K562 (cell line): ENCODE measurements at regions not wholly inside any gene's neighbourhood (a gene's known extent, or its start where the extent isn't known, plus 50 kb on each side); places are given as distances from the start of the nearest gene placed in this dataset.
A peak's percentile ranks its signal among the peaks of the same experiment; 100 is the strongest.

Experiments
- ATAC-seq: fragments of 200-7000 bp; cut with Tn5 transposase; 3 replicates; pipeline ENCODE4 v1.9.1; 2020; ENCODE audit warnings: moderate library complexity
- BruUV-seq: library from RNA; stranded (reverse); fragments of 400-500 nt; replicated peaks from 2 replicates; lab custom pipeline; 2021; lab: Mats Ljungman, UMichigan
- CTCF ChIA-PET: fragments of 300-600 bp; formaldehyde crosslinking; extraction: SDS; loops from one replicate; lab custom pipeline; 2021; ENCODE audit warnings: low intra/inter-chr PET ratio; lab: Yijun Ruan, JAX
- POLR2A ChIA-PET: fragments of 300-600, 350-650 bp; sonication (Branson Sonifier 250); formaldehyde crosslinking; extraction: SDS; loops from one replicate; lab custom pipeline; 2021; ENCODE audit warnings: antibody characterized with exemption, inconsistent platforms; lab: Yijun Ruan, JAX
- DNase-seq, 4 experiments: peaks; one replicate each; pipeline versions ENCODE4 v3.0.0 to v3.0.0-alpha.2; 2011 to 2018; ENCODE audit warnings: low spot score in 3 of 4, mixed read lengths in 3 of 4; ENCODE audit errors: extremely low read depth in 1 of 4
- FAIRE-seq: peaks from 2 replicates; lab custom pipeline; 2011; peaks lifted over from hg19 to GRCh38; lab: Jason Lieb, UNC
- H2AFZ ChIP-seq: 2 replicates; pipeline ENCODE4 v1.6.0; 2011; ENCODE audit warnings: low read depth, low read length, control low read depth, inconsistent platforms
- H3K27ac ChIP-seq: fragments of 200-600 bp; 3 replicates; pipeline ENCODE4 v1.8.0; 2011; ENCODE audit warnings: low read depth, mild to moderate bottlenecking, control low read depth, inconsistent platforms, low read length, moderate library complexity, mixed read lengths; ENCODE audit errors: extremely low read depth
- H3K27me3 ChIP-seq, 2 experiments: fragments of 300-600 bp in 1 of 2; 2 replicates in 1 of 2; 3 replicates in 1 of 2; pipeline versions ENCODE4 v1.6.0 to v1.8.0; 2011; ENCODE audit warnings: inconsistent platforms in 2 of 2, low read length in 2 of 2, mild to moderate bottlenecking in 1 of 2, mixed read lengths in 1 of 2, moderate library complexity in 1 of 2; ENCODE audit not compliant: control insufficient read depth in 2 of 2, insufficient read depth in 2 of 2
- H3K36me3 ChIP-seq: fragments of 300-600 bp; 3 replicates; pipeline ENCODE4 v1.8.0; 2011; ENCODE audit warnings: mild to moderate bottlenecking, low read length, inconsistent platforms; ENCODE audit not compliant: control insufficient read depth, insufficient read depth
- H3K4me1 ChIP-seq, 2 experiments: fragments of 200-600 bp in 1 of 2; replicated peaks in 1 of 2; 2 replicates in 1 of 2; 3 replicates in 1 of 2; pipeline versions ENCODE4 v1.5.1 to v1.8.0; 2011; ENCODE audit warnings: inconsistent platforms in 2 of 2, low read length in 2 of 2, mild to moderate bottlenecking in 1 of 2, mixed read lengths in 1 of 2, moderate library complexity in 1 of 2; ENCODE audit not compliant: control insufficient read depth in 2 of 2, insufficient read depth in 2 of 2
- H3K4me2 ChIP-seq: 2 replicates; pipeline ENCODE4 v1.6.1; 2011; ENCODE audit warnings: low read length, control low read depth, inconsistent platforms, mixed read lengths; ENCODE audit not compliant: insufficient read depth
- H3K4me3 ChIP-seq: fragments of 200-600 bp; sonication (generic), shearing (Covaris generic); 2 replicates; pipeline ENCODE4 v1.5.1; 2016; ENCODE audit warnings: control low read depth, inconsistent platforms
- H3K79me2 ChIP-seq: fragments of 200-600 bp; 3 replicates; pipeline ENCODE4 v1.8.0; 2011; ENCODE audit warnings: low read length, inconsistent platforms; ENCODE audit not compliant: control insufficient read depth, insufficient read depth
- H3K9ac ChIP-seq, 2 experiments: 2 replicates each; pipeline versions ENCODE4 v1.6.0 to v1.6.1; 2011; ENCODE audit warnings: low read depth in 2 of 2, low read length in 2 of 2, control low read depth in 1 of 2, inconsistent platforms in 1 of 2, mild to moderate bottlenecking in 1 of 2, mixed read lengths in 1 of 2; ENCODE audit not compliant: insufficient read depth in 1 of 2
- H3K9me1 ChIP-seq: one replicate; pipeline ENCODE4 v1.6.0; 2011; ENCODE audit warnings: inconsistent platforms, mild to moderate bottlenecking, low read length, moderate library complexity; ENCODE audit not compliant: control insufficient read depth, insufficient read depth
- H3K9me3 ChIP-seq: replicated peaks from 2 replicates; pipeline ENCODE4 v1.5.1; 2011; ENCODE audit warnings: low read depth, low read length, inconsistent platforms; ENCODE audit not compliant: control insufficient read depth, insufficient read depth
- H4K20me1 ChIP-seq: replicated peaks from 2 replicates; pipeline ENCODE4 v1.6.1; 2011; ENCODE audit warnings: low read length, inconsistent platforms, mixed read lengths; ENCODE audit not compliant: control insufficient read depth, insufficient read depth
- ARID3B ChIP-seq: fragments of 250-450 bp; sonication (Bioruptor Pico); IDR thresholded peaks from 2 replicates; pipeline ENCODE4 v1.4.0; 2020; ENCODE audit warnings: borderline replicate concordance
- EP300 ChIP-seq: IDR thresholded peaks from 2 replicates; pipeline ENCODE4 v1.6.1; 2012; ENCODE audit warnings: low read length, improper control_type of control experiment
- HSF4 ChIP-seq: fragments of 250-450 bp; sonication (Bioruptor Pico); IDR thresholded peaks from 2 replicates; pipeline ENCODE4 v2.1.2; 2022; ENCODE audit warnings: mild to moderate bottlenecking, moderate library complexity, borderline replicate concordance
- MAX ChIP-seq: sonication (generic); formaldehyde crosslinking; IDR thresholded peaks from 2 replicates; pipeline ENCODE4 v1.9.0; 2022; ENCODE audit warnings: mild to moderate bottlenecking, missing genetic modification reagents
- NFIC ChIP-seq: fragments of 450-650 bp; IDR thresholded peaks from 2 replicates; pipeline ENCODE4 v1.6.1; 2017; ENCODE audit warnings: mild to moderate bottlenecking, inconsistent platforms
- NR3C1 ChIP-seq: sonication (generic); formaldehyde crosslinking; IDR thresholded peaks from 2 replicates; pipeline ENCODE4 v1.8.1; 2022; ENCODE audit warnings: missing genetic modification reagents
- POLR2G ChIP-seq: fragments of 200-400 bp; formaldehyde crosslinking; IDR thresholded peaks from 2 replicates; pipeline ENCODE4 v1.6.1; 2017; ENCODE audit warnings: low read depth, mild to moderate bottlenecking, antibody characterized with exemption, low read length, moderate library complexity
- RREB1 ChIP-seq: fragments of 250-450 bp; sonication (Bioruptor Pico); IDR thresholded peaks from 2 replicates; pipeline ENCODE4 v1.4.0; 2020
- TAL1 ChIP-seq: fragments of 450-650 bp; IDR thresholded peaks from 2 replicates; pipeline ENCODE4 v1.6.1; 2016; ENCODE audit warnings: mild to moderate bottlenecking
- ZZZ3 ChIP-seq: fragments of 450-650 bp; IDR thresholded peaks from 2 replicates; pipeline ENCODE4 v1.6.1; 2016; ENCODE audit warnings: antibody characterized with exemption, mild to moderate bottlenecking, moderate library complexity
- WGBS: fragments of 100-300 bp; shearing (Covaris generic); methylation state at CpG from one replicate; pipeline ENCODE4 v1.1.6; 2016; ENCODE audit warnings: low coverage, mixed read lengths; ENCODE audit not compliant: insufficient coverage; ENCODE audit errors: missing lambda C conversion rate; 5-methylcytosine and 5-hydroxymethylcytosine counted together
- in situ Hi-C: fragments of 300-500 bp; cut with MboI; formaldehyde crosslinking; loops from 4 replicates; pipeline ENCODE4 v1.15.0; 2018; ENCODE audit warnings: inconsistent platforms, mixed read lengths
- intact Hi-C: fragments of 100-400 bp; cut with micrococcal nuclease; formaldehyde crosslinking; loops from 2 replicates; pipeline ENCODE4 v1.14.2; 2022

- no peaks in the 10 kb centered on the region; the same call in 1 of the 2 replicates for H4K20me1 ChIP-seq
- no peak overlapping the region for H3K9ac ChIP-seq
- no peak overlapping the region for H3K4me2 ChIP-seq
- WGBS, result 3% methylated on average over 5 of the region's 5 CpGs
- H3K4me3 ChIP-seq, result no peak overlapping the region
- H3K36me3 ChIP-seq, result no peaks in the 10 kb centered on the region
- peaks cover 4 to 10% of the 10 kb centered on the region in 2 experiments; a peak in 2 of 5 replicates for H3K27me3 ChIP-seq
- BruUV-seq, result no TSS peak
- in situ Hi-C loops (no loop called here), intact Hi-C loops (no loop called here)
- DNase-seq (no peak), ATAC-seq (no peak), FAIRE-seq (no peak)
- POLR2A ChIA-PET, result no interaction called here
- TF ChIP-seq NFIC, result 0 out of 2 replicates have a peak, but pooled peaks have one; percentile 19
- TF ChIP-seq NR3C1 (CRISPR knock-in tag), result no peak
- no peaks in the 10 kb centered on the region for H3K9me3 ChIP-seq
- H2AFZ ChIP-seq, result no peak overlapping the region
- no peak overlapping the region for H3K27ac ChIP-seq
- H3K4me1 ChIP-seq, result no peaks in the 10 kb centered on the region
- no peaks in the 10 kb centered on the region for H3K79me2 ChIP-seq
- no peaks in the 10 kb centered on the region for H3K9me1 ChIP-seq
- CTCF ChIA-PET, result no interaction called here
Measured at GRCh38 chr5:74562122-74562521, 78.4 kb downstream of the ENC1 start.

GRCh38 chr5:74560245-74560644 is 80.3 kb downstream of the ENC1 start:
- ChIA-PET POLR2A (no interaction called here), CTCF (no interaction called here)
- H3K4me1 ChIP-seq, result peaks cover 0 to 2% of the 10 kb centered on the region in 2 experiments; a peak in 2 of 5 replicates
- H4K20me1 ChIP-seq, result no peaks in the 10 kb centered on the region; the same call in 1 of the 2 replicates
- H2AFZ ChIP-seq, result no peak overlapping the region
- ATAC-seq, result no peak
- FAIRE-seq, result no peak
- in situ Hi-C loops (no loop called here), intact Hi-C loops (no loop called here)
- no peaks in the 10 kb centered on the region for H3K79me2 ChIP-seq
- H3K9me3 ChIP-seq, result no peaks in the 10 kb centered on the region
- H3K27me3 ChIP-seq, result peaks cover 4 to 11% of the 10 kb centered on the region in 2 experiments; a peak in 3 of 5 replicates
- DNase-seq, result no peak
- no peaks in the 10 kb centered on the region for H3K36me3 ChIP-seq
- H3K4me3 ChIP-seq, result no peak overlapping the region
- no peak overlapping the region for H3K27ac ChIP-seq
- no peak overlapping the region for H3K4me2 ChIP-seq
- no peaks in the 10 kb centered on the region for H3K9me1 ChIP-seq
- no peak overlapping the region for H3K9ac ChIP-seq
- BruUV-seq, result no TSS peak
- no peak for TF ChIP-seq POLR2G
- no peak for TF ChIP-seq TAL1
- TF ChIP-seq MAX, result no peak
- no peak for TF ChIP-seq RREB1 (CRISPR knock-in tag)
- no peak for TF ChIP-seq ZZZ3
- no peak for TF ChIP-seq HSF4
- no peak for TF ChIP-seq EP300
- no peak for TF ChIP-seq ARID3B
